Tibial artery (tissue), 4 donors: ENCODE measurements at regions not wholly inside any gene's neighbourhood (a gene's known extent, or its start where the extent isn't known, plus 50 kb on each side); places are given as distances from the start of the nearest gene placed in this dataset.

Source experiments
- DNase-seq, 2 donors: peaks; one replicate each; pipeline ENCODE4 v3.0.0-alpha.2; 2019
- H3K27ac ChIP-seq, 2 donors: fragments of 200-600 bp; sonication (generic) in 1 of 2; 1 replicate in 1 of 2; 2 replicates in 1 of 2; pipeline ENCODE4 v1.5.1; 2018 to 2019; ENCODE audit warnings: mild to moderate bottlenecking in 1 of 2
- H3K27me3 ChIP-seq, 2 donors: fragments of 200-600 bp; sonication (generic) in 1 of 2; one replicate each; pipeline versions ENCODE4 v1.5.1 to v1.6.0; 2016 to 2019
- H3K36me3 ChIP-seq, 3 donors: fragments of 200-600 bp; sonication (generic) in 2 of 3; one replicate each; pipeline ENCODE4 v1.5.1; 2016 to 2019; ENCODE audit warnings: mild to moderate bottlenecking in 2 of 3
- H3K4me1 ChIP-seq, 4 donors: fragments of 200-600 bp; sonication (generic) in 2 of 4; 1 replicate in 3 of 4; 2 replicates in 1 of 4; pipeline ENCODE4 v1.5.1; 2016 to 2019
- H3K4me3 ChIP-seq, 2 donors: fragments of 200-600 bp; sonication (generic) in 1 of 2; 1 replicate in 1 of 2; 2 replicates in 1 of 2; pipeline ENCODE4 v1.5.1; 2018 to 2019; ENCODE audit warnings: mild to moderate bottlenecking in 2 of 2
- H3K9me3 ChIP-seq, 3 donors: fragments of 200-600 bp; sonication (generic) in 1 of 3; one replicate each; pipeline ENCODE4 v1.5.1; 2016 to 2019
- CTCF ChIP-seq, 2 experiments: fragments of 200-600 bp in 1 of 2; fragments of 450-650 bp in 1 of 2; IDR thresholded peaks; one replicate each; pipeline ENCODE4 v1.5.1; 2017 to 2019; ENCODE audit warnings: antibody characterized with exemption in 2 of 2, mild to moderate bottlenecking in 1 of 2, moderate library complexity in 1 of 2
- intact Hi-C: fragments of 100-400 bp; cut with DNase I; formaldehyde crosslinking; loops from one replicate; pipeline ENCODE4 v1.15.0; 2023; ENCODE audit warnings: low total_unique reads

DNA sequence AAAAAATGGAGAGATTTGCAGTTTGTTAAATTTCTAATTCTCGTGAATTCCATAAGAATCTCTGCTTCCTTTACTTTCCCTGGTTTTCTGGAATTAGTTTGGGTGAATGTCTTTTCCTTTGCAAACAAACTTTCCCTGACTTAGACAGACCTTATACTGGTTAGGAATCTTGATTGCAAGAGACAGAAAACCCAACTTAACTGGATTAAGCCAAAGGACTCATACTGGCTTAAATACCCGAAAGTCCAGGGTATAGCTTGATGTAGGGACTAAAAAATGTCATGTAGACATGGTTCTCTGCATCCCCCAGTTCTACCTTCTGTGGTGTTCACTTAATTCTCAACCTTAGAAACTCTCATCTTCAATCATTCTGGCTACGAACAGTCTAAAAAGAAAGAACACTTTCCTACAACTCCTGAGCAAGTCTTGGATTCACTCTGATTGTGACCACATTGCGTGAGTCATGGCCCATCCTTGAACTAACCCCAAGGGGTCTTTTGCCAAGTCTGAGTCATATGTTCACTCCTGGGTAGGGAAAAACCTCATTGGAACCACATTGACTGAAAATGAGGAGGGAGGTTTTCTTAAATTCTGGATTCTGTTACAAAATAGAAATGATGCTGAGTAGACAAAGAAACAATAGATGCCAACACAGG lies 136.0 kb upstream of the DAZL start:
- Histone ChIP-seq H3K4me1 (peaks cover 0 to 3% (median 0%) of the 10 kb centered on the region in 4 donors), H3K9me3 (no peaks in the 10 kb centered on the region), H3K36me3 (no peaks in the 10 kb centered on the region), H3K27me3 (no peaks in the 10 kb centered on the region), H3K4me3 (no peak overlapping the region), H3K27ac (no peak overlapping the region)
- intact Hi-C loops: no loop called here
- no peak for TF ChIP-seq CTCF (IDR thresholded peaks at IDR 0.05)
- peak in 1 of 2 donors; percentile 26 for DNase-seq

DNA sequence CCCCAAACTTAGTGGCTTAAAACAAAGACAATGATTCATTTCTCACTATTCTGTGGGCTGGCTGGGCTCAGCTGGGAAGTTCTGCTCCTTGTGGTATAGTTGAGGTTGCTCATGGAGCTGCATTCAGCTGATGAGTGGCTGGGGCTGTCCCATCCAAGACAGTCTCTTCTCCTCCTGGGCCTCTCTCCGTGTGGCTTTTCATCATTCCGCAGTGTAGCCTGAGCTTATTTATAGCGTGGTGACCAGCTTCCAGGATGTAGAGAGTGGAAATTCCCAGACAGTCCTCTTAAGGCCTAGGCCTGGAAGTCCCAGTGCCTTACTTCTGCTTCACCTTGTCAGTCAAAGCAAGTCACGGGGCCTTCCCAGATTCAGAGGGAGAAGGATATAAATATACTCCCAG lies 136.7 kb upstream of the DAZL start:
- Histone ChIP-seq H3K9me3 (no peaks in the 10 kb centered on the region), H3K36me3 (no peaks in the 10 kb centered on the region), H3K27ac (no peak overlapping the region), H3K4me3 (no peak overlapping the region), H3K27me3 (no peaks in the 10 kb centered on the region), H3K4me1 (peaks cover 0 to 3% (median 0%) of the 10 kb centered on the region in 4 donors)
- no peak for DNase-seq
- TF ChIP-seq CTCF (IDR thresholded peaks at IDR 0.05): no peak
- intact Hi-C loops: no loop called here

- intact Hi-C loops: no loop called here
- H3K36me3 ChIP-seq: no peaks in the 10 kb centered on the region
- TF ChIP-seq CTCF (IDR thresholded peaks at IDR 0.05): no peak
- no peak for DNase-seq
- H3K27ac ChIP-seq: no peak overlapping the region
- H3K27me3 ChIP-seq: no peaks in the 10 kb centered on the region
- H3K4me1 ChIP-seq: peaks cover 0 to 3% (median 0%) of the 10 kb centered on the region in 4 donors
- no peaks in the 10 kb centered on the region for H3K9me3 ChIP-seq
- H3K4me3 ChIP-seq: no peak overlapping the region
These were observed 138.1 kb upstream of the DAZL start for GRCh38 chr3:16743276-16743675.

DNA sequence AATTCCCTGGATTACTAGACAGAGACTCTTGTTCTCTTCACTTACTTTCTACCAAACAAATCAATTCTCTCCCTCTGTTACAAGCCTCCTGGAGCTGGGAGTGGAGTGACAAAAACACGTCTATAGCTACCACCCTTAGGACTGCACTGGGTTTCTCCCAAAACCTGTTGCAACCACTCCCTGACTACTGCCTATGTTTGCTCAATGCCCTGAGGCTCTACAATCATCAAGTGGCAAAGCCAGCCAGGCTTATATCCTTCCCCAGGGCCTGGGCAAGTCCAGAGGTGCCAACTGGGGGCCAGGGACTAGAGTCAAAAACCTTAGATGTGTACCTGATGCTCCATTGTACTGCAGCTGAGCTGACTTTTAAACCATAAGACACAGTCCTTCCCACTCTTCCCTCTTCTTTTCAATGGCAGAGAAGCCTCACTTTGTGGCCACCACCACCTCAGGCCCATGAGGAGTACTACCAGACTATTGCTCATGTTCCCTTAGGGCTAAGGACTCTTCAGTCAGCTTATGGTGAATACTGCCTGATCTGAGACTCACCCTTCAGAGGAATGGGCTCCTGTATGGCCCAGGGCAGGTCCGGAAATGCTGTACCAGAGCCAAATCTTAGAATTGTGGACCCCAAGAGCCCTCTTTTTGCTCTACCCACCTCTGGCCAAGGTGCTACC lies 125.4 kb upstream of the PLCL2 start:
- H3K4me1 ChIP-seq: no peaks in the 10 kb centered on the region
- no peaks in the 10 kb centered on the region for H3K36me3 ChIP-seq
- no peak for TF ChIP-seq CTCF (IDR thresholded peaks at IDR 0.05)
- no peaks in the 10 kb centered on the region for H3K9me3 ChIP-seq
- no peak overlapping the region for H3K27ac ChIP-seq
- no peak overlapping the region for H3K4me3 ChIP-seq
- no peaks in the 10 kb centered on the region for H3K27me3 ChIP-seq
- DNase-seq: no peak
- intact Hi-C loops: no loop called here

- no peaks in the 10 kb centered on the region for H3K36me3 ChIP-seq
- no peak overlapping the region for H3K27ac ChIP-seq
- H3K4me1 ChIP-seq: no peaks in the 10 kb centered on the region
- H3K9me3 ChIP-seq: no peaks in the 10 kb centered on the region
- intact Hi-C loops: no loop called here
- DNase-seq: no peak
- no peak for TF ChIP-seq CTCF (IDR thresholded peaks at IDR 0.05)
- H3K4me3 ChIP-seq: no peak overlapping the region
- H3K27me3 ChIP-seq: no peaks in the 10 kb centered on the region
These were observed 123.2 kb upstream of the PLCL2 start for GRCh38 chr3:16761571-16761970.
